HT1080 (cell line): ENCODE measurements at regions not wholly inside any gene's neighbourhood (a gene's known extent, or its start where the extent isn't known, plus 50 kb on each side); places are given as distances from the start of the nearest gene placed in this dataset.

Experiments used
- DNase-seq: peaks from one replicate; pipeline ENCODE4 v3.0.0-alpha.2; 2015; ENCODE audit warnings: low read depth

GRCh38 chr3:104805508-104805907, 561.2 kb upstream of the ALCAM start:
- no peak for DNase-seq

GRCh38 chr3:104810896-104811295, 555.8 kb upstream of the ALCAM start:
- DNase-seq: no peak

DNA sequence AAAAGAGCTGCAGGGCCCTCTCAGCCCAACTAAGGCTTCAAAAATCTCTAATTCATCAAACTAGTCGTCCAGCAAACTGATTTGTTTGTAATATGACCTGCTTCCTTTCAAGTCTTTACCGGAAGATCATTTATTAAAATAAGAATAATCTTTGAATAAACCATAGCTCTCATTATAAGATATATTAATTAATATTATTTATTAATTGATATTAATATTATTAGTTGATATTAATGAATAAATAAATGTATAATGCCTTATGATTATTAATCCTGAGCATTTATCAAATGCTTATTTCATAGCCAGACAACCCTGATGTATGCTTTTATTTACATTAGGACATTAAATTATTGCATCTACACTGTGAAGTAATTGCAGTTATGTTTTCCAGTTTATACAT, 550.7 kb upstream of the ALCAM start:
- no peak for DNase-seq

GRCh38 chr3:104816716-104817115, 550.0 kb upstream of the ALCAM start:
- no peak for DNase-seq

- no peak for DNase-seq
Measured at GRCh38 chr3:104819333-104819732, 547.4 kb upstream of the ALCAM start.

GRCh38 chr3:104820959-104821358, 545.8 kb upstream of the ALCAM start:
- no peak for DNase-seq

GRCh38 chr3:104825116-104825515, 541.6 kb upstream of the ALCAM start:
- DNase-seq: no peak

DNA sequence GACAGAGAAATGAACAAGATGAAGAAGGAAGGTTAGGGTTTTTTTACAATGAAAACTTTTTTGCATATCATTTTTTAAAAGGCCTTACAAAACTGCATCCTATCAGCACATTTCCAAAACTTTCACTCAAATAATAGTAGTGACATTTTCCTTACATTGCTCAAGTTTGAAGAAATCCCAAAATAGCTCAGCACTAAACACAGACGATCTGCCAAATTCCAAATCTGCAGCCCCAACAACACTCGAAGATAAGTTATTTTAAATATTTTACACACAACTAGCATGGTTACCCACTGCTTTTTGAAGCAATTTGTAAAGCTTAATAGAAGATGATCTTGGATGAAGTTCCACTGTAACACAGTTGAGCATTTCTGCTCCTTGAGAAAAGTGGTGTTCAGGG, 535.6 kb upstream of the ALCAM start:
- no peak for DNase-seq

DNA sequence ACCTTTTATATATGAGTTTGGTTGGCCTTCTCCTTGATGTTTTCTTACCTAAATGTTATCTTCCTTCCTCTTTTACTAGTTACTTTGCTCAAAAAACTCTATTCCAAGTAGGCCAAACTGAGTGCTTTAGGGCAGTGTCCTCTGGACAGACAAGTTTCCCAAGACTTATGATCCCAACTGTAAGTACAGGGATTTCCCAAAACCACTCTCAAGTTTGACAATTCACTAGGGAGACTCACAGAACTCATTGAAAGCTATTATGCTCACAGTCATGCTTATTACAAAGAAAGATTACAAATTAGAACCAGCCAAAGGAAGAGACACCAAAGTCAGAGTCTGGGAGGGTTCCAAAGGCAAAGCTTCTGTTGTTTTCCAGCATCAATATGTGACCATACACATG, 534.2 kb upstream of the ALCAM start:
- no peak for DNase-seq

- no peak for DNase-seq
Measured at GRCh38 chr3:104835376-104835775, 531.3 kb upstream of the ALCAM start.

DNA sequence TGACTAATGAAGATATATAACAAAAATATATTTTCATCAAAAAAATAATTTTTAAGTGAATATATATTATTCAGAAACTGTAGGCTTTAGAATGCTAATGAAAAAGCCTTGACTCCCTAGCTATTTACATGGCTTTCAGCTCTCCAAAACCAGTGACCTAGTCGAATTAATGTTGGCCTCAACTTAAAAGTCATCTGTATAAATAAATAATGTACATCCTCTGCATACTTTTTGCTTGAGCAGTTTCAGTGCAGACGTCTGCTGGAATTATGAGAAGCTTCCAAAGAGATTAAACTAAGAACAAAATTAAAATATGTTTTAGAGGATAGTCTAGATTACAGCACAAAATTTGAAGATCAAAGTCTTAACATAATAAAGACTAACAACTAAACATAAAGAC, 520.4 kb upstream of the ALCAM start:
- no peak for DNase-seq

DNA sequence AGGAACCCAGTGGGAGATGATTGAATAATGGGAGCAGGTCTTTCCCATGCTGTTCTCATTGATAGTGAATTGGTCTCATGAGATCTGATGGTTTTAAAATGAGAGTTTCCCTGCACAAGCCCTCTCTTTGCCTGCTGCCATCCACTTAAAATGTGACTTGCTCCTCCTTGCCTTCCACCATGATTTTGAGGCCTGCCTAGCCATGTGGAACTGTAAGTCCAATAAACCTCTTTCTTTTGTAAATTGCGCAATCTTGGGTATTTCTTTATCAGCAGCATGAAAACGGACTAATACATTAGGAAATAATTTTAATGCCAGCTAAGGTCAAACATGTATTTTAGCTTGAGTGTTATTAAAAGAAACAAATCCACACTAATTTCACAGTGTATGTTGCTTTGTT, 517.6 kb upstream of the ALCAM start:
- DNase-seq: no peak

DNA sequence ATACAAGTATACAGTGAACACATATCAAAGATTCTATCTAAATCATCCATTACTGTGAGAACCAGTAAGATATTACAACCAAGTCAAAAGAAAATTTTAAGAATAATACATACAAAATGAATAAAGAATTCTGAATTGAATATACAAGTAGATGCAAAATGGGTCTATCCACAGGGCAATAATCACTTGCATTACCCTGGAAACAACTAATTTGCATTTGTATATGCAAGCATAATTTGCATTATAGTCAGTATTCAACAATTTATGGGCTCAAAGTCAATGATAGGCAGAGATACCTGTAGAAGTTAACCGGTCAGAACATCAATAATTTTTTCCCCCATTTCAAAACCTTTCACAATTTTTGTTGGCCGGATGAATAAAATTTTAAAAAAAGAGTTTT, 512.2 kb upstream of the ALCAM start:
- DNase-seq: no peak

DNA sequence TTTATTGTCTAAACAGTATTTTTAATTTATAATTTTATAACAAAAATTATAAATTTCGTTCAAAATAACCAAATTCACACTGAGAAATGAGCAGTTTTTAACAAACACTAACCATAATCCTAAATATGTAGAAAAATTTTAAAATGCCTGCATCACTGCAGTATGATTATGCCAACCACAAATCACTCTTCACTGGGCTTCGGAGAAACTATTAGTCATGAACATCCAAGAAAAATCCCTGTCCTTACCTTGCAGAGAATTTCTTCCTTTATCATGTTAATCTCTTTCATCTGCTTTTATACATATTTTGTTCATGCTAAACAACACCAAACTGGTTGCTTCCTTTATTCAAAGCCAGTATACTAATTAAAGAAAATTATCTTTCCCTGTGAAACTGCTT, 511.0 kb upstream of the ALCAM start:
- DNase-seq: no peak

- DNase-seq: no peak
Measured at GRCh38 chr3:104856741-104857140, 510.0 kb upstream of the ALCAM start.

GRCh38 chr3:104868291-104868690, 498.4 kb upstream of the ALCAM start:
- no peak for DNase-seq

DNA sequence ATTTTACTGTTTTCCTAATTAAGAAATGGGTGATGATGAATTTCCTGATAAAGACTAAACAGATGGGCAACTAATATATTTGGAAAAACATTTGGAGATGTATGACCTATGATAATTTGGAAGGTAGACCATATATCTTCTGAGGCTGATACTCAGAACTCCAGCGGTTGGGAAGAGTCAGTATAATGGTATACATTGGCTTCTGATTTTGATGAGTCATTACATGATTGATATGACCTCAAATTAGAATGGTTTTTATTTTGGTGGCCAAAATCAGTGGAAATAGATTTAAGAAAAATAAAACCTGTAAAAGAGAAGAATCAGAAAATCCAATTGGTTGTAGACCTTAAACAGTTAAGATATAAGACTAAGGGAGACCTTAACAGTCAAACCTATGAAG, 496.4 kb upstream of the ALCAM start:
- DNase-seq: no peak

DNA sequence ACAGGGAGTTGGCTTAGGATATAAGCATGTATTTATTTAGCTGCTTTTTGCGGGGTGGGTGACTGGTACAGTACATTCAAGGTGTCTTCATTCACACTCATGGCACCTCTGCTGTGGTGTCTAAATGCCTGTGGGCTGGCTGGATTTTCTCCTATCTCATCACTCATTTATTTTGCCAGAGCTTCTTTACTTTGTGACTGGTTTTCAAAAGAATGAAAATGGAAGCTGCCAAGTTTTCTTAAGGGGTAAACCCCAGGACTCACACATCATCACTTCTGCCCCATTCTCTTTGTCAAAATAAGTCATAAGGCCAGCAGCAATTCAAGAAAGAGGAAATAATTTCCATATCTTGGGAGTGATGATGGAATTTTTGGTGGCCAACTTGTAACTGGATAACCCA, 493.4 kb upstream of the ALCAM start:
- DNase-seq: peak; percentile 11

- DNase-seq: no peak
Measured at GRCh38 chr3:104878395-104878794, 488.3 kb upstream of the ALCAM start.

GRCh38 chr3:104879919-104880318, 486.8 kb upstream of the ALCAM start:
- peak; percentile 32 for DNase-seq

GRCh38 chr3:104885214-104885814, 481.4 kb upstream of the ALCAM start:
- no peak for DNase-seq

DNA sequence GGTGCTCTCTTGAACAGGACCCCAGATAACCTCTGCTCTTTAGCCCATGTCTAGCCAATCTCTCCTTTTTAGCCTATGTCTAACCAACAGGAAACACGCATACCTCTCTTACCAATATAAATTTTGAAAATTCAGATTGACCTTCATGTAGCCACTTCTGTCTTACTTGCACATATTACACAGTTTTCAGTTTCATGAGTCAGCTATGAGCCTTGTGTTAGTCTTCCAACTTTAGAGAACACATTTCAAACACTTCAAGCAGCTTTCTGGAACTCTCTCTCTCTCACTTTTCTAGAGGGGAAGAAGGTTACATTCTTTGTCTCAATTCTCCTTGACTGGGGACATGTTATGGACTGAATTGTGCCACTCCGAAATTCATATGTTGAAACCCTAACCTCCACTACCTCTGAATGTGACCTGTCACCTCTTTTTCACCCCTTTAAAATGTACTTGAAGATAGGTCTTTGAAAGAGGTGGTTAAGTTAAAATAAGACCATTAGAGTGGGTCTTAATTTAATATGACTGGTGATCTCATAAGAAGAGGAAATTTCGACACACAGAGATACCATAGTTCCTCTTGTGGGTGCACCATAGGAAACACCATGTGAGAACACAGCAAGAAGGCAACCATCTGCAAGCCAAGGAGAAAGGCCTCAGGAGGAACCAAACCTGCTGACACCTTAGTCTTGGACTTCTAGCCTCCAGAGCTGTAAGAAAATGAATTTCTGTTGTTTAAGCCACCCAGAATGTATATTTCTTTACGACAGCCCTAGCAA, 480.3 kb upstream of the ALCAM start:
- DNase-seq: no peak

DNA sequence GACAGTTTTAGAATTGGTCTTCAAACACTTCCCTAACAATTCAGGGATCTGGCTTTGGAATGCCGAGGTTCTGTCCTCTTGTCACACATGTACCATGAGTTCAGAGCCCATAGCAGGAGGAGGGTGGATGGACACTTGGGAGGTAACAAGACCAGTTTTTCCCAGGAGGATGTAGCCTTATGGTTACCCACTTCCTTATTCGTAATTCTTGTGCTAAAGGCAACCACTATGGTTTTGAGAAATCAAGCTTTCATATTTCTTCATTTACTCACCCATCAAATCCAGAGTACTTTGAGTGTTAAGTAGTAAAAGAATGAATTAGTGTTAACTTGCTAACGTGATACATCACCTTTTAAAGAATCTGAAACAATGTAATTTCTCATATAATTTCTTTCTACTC, 479.6 kb upstream of the ALCAM start:
- peak; percentile 55 for DNase-seq
